Hepatocyte (in vitro differentiated cells): ENCODE measurements at regions not wholly inside any gene's neighbourhood (a gene's known extent, or its start where the extent isn't known, plus 50 kb on each side); places are given as distances from the start of the nearest gene placed in this dataset.

ENCODE experiments used
- EZH2 ChIP-seq: fragments of 200-600 bp; sonication (generic); IDR thresholded peaks from 2 replicates; pipeline ENCODE4 v1.6.1; 2016; ENCODE audit warnings: antibody characterized with exemption, mild to moderate bottlenecking, borderline replicate concordance
- TF ChIP-seq, protein P1 (sequence below): fragments of 200-600 bp; sonication (generic); IDR thresholded peaks from 2 replicates; pipeline ENCODE4 v1.5.1; 2016; ENCODE audit warnings: antibody characterized with exemption, mild to moderate bottlenecking; ENCODE audit not compliant: poor library complexity

- TF ChIP-seq, protein P1, sequence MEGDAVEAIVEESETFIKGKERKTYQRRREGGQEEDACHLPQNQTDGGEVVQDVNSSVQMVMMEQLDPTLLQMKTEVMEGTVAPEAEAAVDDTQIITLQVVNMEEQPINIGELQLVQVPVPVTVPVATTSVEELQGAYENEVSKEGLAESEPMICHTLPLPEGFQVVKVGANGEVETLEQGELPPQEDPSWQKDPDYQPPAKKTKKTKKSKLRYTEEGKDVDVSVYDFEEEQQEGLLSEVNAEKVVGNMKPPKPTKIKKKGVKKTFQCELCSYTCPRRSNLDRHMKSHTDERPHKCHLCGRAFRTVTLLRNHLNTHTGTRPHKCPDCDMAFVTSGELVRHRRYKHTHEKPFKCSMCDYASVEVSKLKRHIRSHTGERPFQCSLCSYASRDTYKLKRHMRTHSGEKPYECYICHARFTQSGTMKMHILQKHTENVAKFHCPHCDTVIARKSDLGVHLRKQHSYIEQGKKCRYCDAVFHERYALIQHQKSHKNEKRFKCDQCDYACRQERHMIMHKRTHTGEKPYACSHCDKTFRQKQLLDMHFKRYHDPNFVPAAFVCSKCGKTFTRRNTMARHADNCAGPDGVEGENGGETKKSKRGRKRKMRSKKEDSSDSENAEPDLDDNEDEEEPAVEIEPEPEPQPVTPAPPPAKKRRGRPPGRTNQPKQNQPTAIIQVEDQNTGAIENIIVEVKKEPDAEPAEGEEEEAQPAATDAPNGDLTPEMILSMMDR: no peak
- TF ChIP-seq EZH2: no peak
These were observed 73.7 kb upstream of the SLC22A23 start for GRCh38 chr6:3530515-3530914.
